Lower lobe of right lung (tissue), 2 donors: ENCODE measurements at regions not wholly inside any gene's neighbourhood (a gene's known extent, or its start where the extent isn't known, plus 50 kb on each side); places are given as distances from the start of the nearest gene placed in this dataset.
A peak's percentile ranks its signal among the peaks of the same experiment; 100 is the strongest.

ENCODE experiments used
- ATAC-seq, 2 donors: fragments of 200-7000 bp; cut with Tn5 transposase; one replicate each; pipeline ENCODE4 v1.9.1; 2020 to 2022; ENCODE audit warnings: mild to moderate bottlenecking in 2 of 2, moderate library complexity in 2 of 2
- DNase-seq: peaks from one replicate; pipeline ENCODE4 v3.0.0-alpha.2; 2020
- H3K27ac ChIP-seq: fragments of 200-600 bp; one replicate; pipeline ENCODE4 v1.8.0; 2022
- H3K27me3 ChIP-seq: fragments of 200-600 bp; one replicate; pipeline ENCODE4 v1.8.0; 2022; ENCODE audit warnings: low read depth
- H3K36me3 ChIP-seq: fragments of 200-600 bp; one replicate; pipeline ENCODE4 v1.8.0; 2022; ENCODE audit warnings: mild to moderate bottlenecking
- H3K4me1 ChIP-seq: fragments of 200-600 bp; one replicate; pipeline ENCODE4 v1.8.0; 2022
- H3K4me3 ChIP-seq: fragments of 200-600 bp; one replicate; pipeline ENCODE4 v1.8.0; 2022; ENCODE audit warnings: mild to moderate bottlenecking
- H3K9me3 ChIP-seq: fragments of 200-600 bp; one replicate; pipeline ENCODE4 v1.8.0; 2022
- CTCF ChIP-seq: fragments of 200-600 bp; IDR thresholded peaks from one replicate; pipeline ENCODE4 v1.8.0; 2022; ENCODE audit warnings: antibody characterized with exemption, mild to moderate bottlenecking
- intact Hi-C: fragments of 100-400 bp; cut with DNase I; formaldehyde crosslinking; loops from one replicate; pipeline ENCODE4 v1.11.0; 2022
- donor health status: DM: no; HTN: yes; CAD: no; lungs with severe emphysema.

- ATAC-seq (peak; percentile 71 to 87), DNase-seq (peak; percentile 51)
- Histone ChIP-seq H3K36me3 (no peaks in the 10 kb centered on the region), H3K27ac (no peak overlapping the region), H3K4me1 (no peaks in the 10 kb centered on the region), H3K9me3 (no peaks in the 10 kb centered on the region), H3K27me3 (no peaks in the 10 kb centered on the region), H3K4me3 (no peak overlapping the region)
- peak; percentile 72 for TF ChIP-seq CTCF
- intact Hi-C loops: no loop called here
Measured at GRCh38 chr20:6583134-6583738, 184.2 kb upstream of the BMP2 start.

- no peaks in the 10 kb centered on the region for H3K4me1 ChIP-seq
- H3K9me3 ChIP-seq: no peaks in the 10 kb centered on the region
- TF ChIP-seq CTCF: no peak
- no peak overlapping the region for H3K4me3 ChIP-seq
- ATAC-seq (no peak), DNase-seq (no peak)
- H3K27ac ChIP-seq: no peak overlapping the region
- H3K27me3 ChIP-seq: no peaks in the 10 kb centered on the region
- intact Hi-C loops: no loop called here
- no peaks in the 10 kb centered on the region for H3K36me3 ChIP-seq
Measured at GRCh38 chr20:6582449-6582848, 185.0 kb upstream of the BMP2 start.

GRCh38 chr20:6580486-6580885, 187.0 kb upstream of the BMP2 start:
- no peak for ATAC-seq
- Histone ChIP-seq H3K36me3 (no peaks in the 10 kb centered on the region), H3K4me3 (no peak overlapping the region), H3K27me3 (no peaks in the 10 kb centered on the region), H3K9me3 (no peaks in the 10 kb centered on the region), H3K27ac (no peak overlapping the region), H3K4me1 (no peaks in the 10 kb centered on the region)
- intact Hi-C loops: no loop called here
- no peak for TF ChIP-seq CTCF
- no peak for DNase-seq

- no peak for TF ChIP-seq CTCF
- no peak overlapping the region for H3K4me3 ChIP-seq
- no peaks in the 10 kb centered on the region for H3K9me3 ChIP-seq
- H3K36me3 ChIP-seq: no peaks in the 10 kb centered on the region
- intact Hi-C loops: no loop called here
- no peak for ATAC-seq
- no peaks in the 10 kb centered on the region for H3K27me3 ChIP-seq
- H3K4me1 ChIP-seq: no peaks in the 10 kb centered on the region
- DNase-seq: no peak
- H3K27ac ChIP-seq: no peak overlapping the region
Measured at GRCh38 chr20:6579824-6580223, 187.7 kb upstream of the BMP2 start.

GRCh38 chr20:6579417-6579816, 188.1 kb upstream of the BMP2 start:
- Histone ChIP-seq H3K27ac (no peak overlapping the region), H3K4me1 (no peaks in the 10 kb centered on the region), H3K27me3 (no peaks in the 10 kb centered on the region), H3K9me3 (no peaks in the 10 kb centered on the region), H3K4me3 (no peak overlapping the region), H3K36me3 (no peaks in the 10 kb centered on the region)
- no peak for DNase-seq
- intact Hi-C loops: no loop called here
- no peak for TF ChIP-seq CTCF
- no peak for ATAC-seq

- H3K9me3 ChIP-seq: no peaks in the 10 kb centered on the region
- no peak overlapping the region for H3K27ac ChIP-seq
- H3K36me3 ChIP-seq: no peaks in the 10 kb centered on the region
- no peak for ATAC-seq
- DNase-seq: no peak
- intact Hi-C loops: no loop called here
- H3K4me3 ChIP-seq: no peak overlapping the region
- TF ChIP-seq CTCF: no peak
- H3K4me1 ChIP-seq: no peaks in the 10 kb centered on the region
- H3K27me3 ChIP-seq: no peaks in the 10 kb centered on the region
Measured at GRCh38 chr20:6577451-6577850, 190.0 kb upstream of the BMP2 start.
